Endothelial cell of umbilical vein (primary cell): ENCODE measurements at regions not wholly inside any gene's neighbourhood (a gene's known extent, or its start where the extent isn't known, plus 50 kb on each side); places are given as distances from the start of the nearest gene placed in this dataset.

ENCODE experiments used
- BruUV-seq: library from RNA; stranded (reverse); fragments of 400-500 nt; replicated peaks from 2 replicates; lab custom pipeline; 2021; lab: Mats Ljungman, UMichigan
- CTCF ChIA-PET: fragments of 300-600, 350-600 bp; sonication (Branson Sonifier 250); formaldehyde crosslinking; loops from one replicate; lab custom pipeline; 2021; ENCODE audit warnings: antibody characterized with exemption, inconsistent platforms; lab: Charles Lee
- POLR2A ChIA-PET: fragments of 300-600, 350-600 bp; sonication (Branson Sonifier 250); formaldehyde crosslinking; loops from one replicate; lab custom pipeline; 2021; ENCODE audit warnings: antibody characterized with exemption, inconsistent platforms; lab: Charles Lee
- DNase-seq: peaks from one replicate; pipeline ENCODE4 v3.0.0-alpha.2; 2011; ENCODE audit warnings: low read depth, low spot score
- FAIRE-seq: peaks from 2 replicates; lab custom pipeline; 2011; peaks lifted over from hg19 to GRCh38; lab: Jason Lieb, UNC
- H2AFZ ChIP-seq: 2 replicates; pipeline ENCODE4 v1.6.0; 2012; ENCODE audit warnings: low read depth, low read length, control low read depth, inconsistent platforms
- H3K27ac ChIP-seq: 2 replicates; pipeline ENCODE4 v1.5.1; 2011; ENCODE audit warnings: low read depth, mild to moderate bottlenecking, control low read depth, low read length, moderate library complexity; ENCODE audit not compliant: insufficient read depth
- H3K27me3 ChIP-seq, 2 experiments: 2 replicates each; pipeline versions ENCODE4 v1.6.0 to v1.6.1; 2011; ENCODE audit warnings: low read length in 2 of 2, mixed read lengths in 1 of 2; ENCODE audit not compliant: control insufficient read depth in 2 of 2, insufficient read depth in 2 of 2
- H3K36me3 ChIP-seq, 2 experiments: 2 replicates in 1 of 2; 3 replicates in 1 of 2; pipeline ENCODE4 v1.5.1; 2011; ENCODE audit warnings: low read length in 2 of 2, mild to moderate bottlenecking in 1 of 2, moderate library complexity in 1 of 2; ENCODE audit not compliant: control insufficient read depth in 2 of 2, insufficient read depth in 2 of 2; ENCODE audit errors: extremely low read depth in 1 of 2
- H3K4me1 ChIP-seq: 3 replicates; pipeline ENCODE4 v1.5.1; 2011; ENCODE audit warnings: mild to moderate bottlenecking, low read length; ENCODE audit not compliant: control insufficient read depth, insufficient read depth; ENCODE audit errors: extremely low read depth
- H3K4me2 ChIP-seq: 2 replicates; pipeline ENCODE4 v1.6.1; 2011; ENCODE audit warnings: low read length, control low read depth, mixed read lengths; ENCODE audit not compliant: insufficient read depth
- H3K4me3 ChIP-seq, 3 experiments: fragments of 200-600 bp in 1 of 3; sonication (generic), shearing (Covaris generic) in 1 of 3; replicated peaks in 1 of 3; 2 replicates each; pipeline ENCODE4 v1.5.1; 2011 to 2016; ENCODE audit warnings: control low read depth in 3 of 3, low read length in 3 of 3, mild to moderate bottlenecking in 2 of 3, inconsistent platforms in 1 of 3, low read depth in 1 of 3, moderate library complexity in 1 of 3; ENCODE audit not compliant: insufficient read depth in 1 of 3
- H3K79me2 ChIP-seq: 2 replicates; pipeline ENCODE4 v1.6.0; 2012; ENCODE audit warnings: low read length, inconsistent platforms; ENCODE audit not compliant: control insufficient read depth, insufficient read depth
- H3K9ac ChIP-seq: replicated peaks from 2 replicates; pipeline ENCODE3; 2011; ENCODE audit warnings: low read length, control low read depth; ENCODE audit not compliant: insufficient read depth; ENCODE audit errors: extremely low read depth
- H3K9me1 ChIP-seq: replicated peaks from 3 replicates; pipeline ENCODE4 v1.6.0; 2011; ENCODE audit warnings: mild to moderate bottlenecking, low read length; ENCODE audit not compliant: control insufficient read depth, insufficient read depth; ENCODE audit errors: extremely low read depth
- H3K9me3 ChIP-seq: replicated peaks from 2 replicates; pipeline ENCODE4 v1.5.1; 2012; ENCODE audit warnings: low read length, inconsistent platforms; ENCODE audit not compliant: control insufficient read depth, insufficient read depth
- H4K20me1 ChIP-seq: replicated peaks from 2 replicates; pipeline ENCODE3; 2011; ENCODE audit warnings: mild to moderate bottlenecking, low read length; ENCODE audit not compliant: control insufficient read depth, insufficient read depth; ENCODE audit errors: extremely low read depth
- CTCF ChIP-seq, 2 donors: IDR thresholded peaks; 1 replicate in 1 of 2; 2 replicates in 1 of 2; pipeline ENCODE4 v1.5.1; 2011; ENCODE audit warnings: low read length in 2 of 2, mild to moderate bottlenecking in 2 of 2, moderate library complexity in 2 of 2, control low read depth in 1 of 2, inconsistent platforms in 1 of 2, low read depth in 1 of 2; ENCODE audit not compliant: insufficient read depth in 1 of 2; ENCODE audit errors: extremely low read depth in 1 of 2
- EZH2 ChIP-seq: IDR thresholded peaks from 2 replicates; pipeline ENCODE4 v1.6.1; 2012; ENCODE audit warnings: borderline replicate concordance, low read depth, mild to moderate bottlenecking, moderate library complexity, low read length, inconsistent platforms; ENCODE audit not compliant: severe bottlenecking
- FOS ChIP-seq: IDR thresholded peaks from 2 replicates; pipeline ENCODE4 v1.6.1; 2011; ENCODE audit warnings: mild to moderate bottlenecking, low read length, moderate library complexity, borderline replicate concordance; ENCODE audit not compliant: insufficient read depth
- GATA2 ChIP-seq: IDR thresholded peaks from 2 replicates; pipeline ENCODE4 v1.7.0; 2011; ENCODE audit warnings: low read depth, mild to moderate bottlenecking, moderate library complexity, mixed read lengths, low read length; ENCODE audit not compliant: insufficient read length, insufficient read depth
- JUN ChIP-seq: IDR thresholded peaks from 2 replicates; pipeline ENCODE4 v1.6.1; 2011; ENCODE audit warnings: borderline replicate concordance, low read depth; ENCODE audit not compliant: insufficient read length, insufficient read depth
- MAX ChIP-seq: IDR thresholded peaks from 2 replicates; pipeline ENCODE4 v1.6.1; 2011; ENCODE audit not compliant: insufficient read depth, insufficient read length
- MYC ChIP-seq: IDR thresholded peaks from one replicate; pipeline ENCODE4 v1.6.1; 2011; ENCODE audit warnings: mild to moderate bottlenecking, low read depth, low read length
- POLR2A ChIP-seq: IDR thresholded peaks from 2 replicates; pipeline ENCODE4 v1.6.1; 2012; ENCODE audit warnings: low read depth, mild to moderate bottlenecking, control low read depth, low read length
- POLR2AphosphoS5 ChIP-seq: IDR thresholded peaks from 2 replicates; pipeline ENCODE4 v1.6.1; 2012; ENCODE audit warnings: low read depth, mild to moderate bottlenecking, control low read depth, low read length, moderate library complexity; ENCODE audit not compliant: insufficient read depth
- dilution Hi-C: fragments of 300-500 bp; cut with MboI; formaldehyde crosslinking; loops from one replicate; pipeline ENCODE4 v1.15.0; 2019; ENCODE audit warnings: low sequenced_read_pairs; ENCODE audit not compliant: extremely low pct_ligation_motif_present
- intact Hi-C: fragments of 100-400 bp; cut with micrococcal nuclease; formaldehyde crosslinking; loops from one replicate; pipeline ENCODE4 v1.10.0; 2022

GRCh38 chr3:104349836-104350235, 1016.9 kb upstream of the ALCAM start:
- Histone ChIP-seq H3K9me1 (no peaks in the 10 kb centered on the region), H3K4me2 (no peak overlapping the region), H3K36me3 (no peaks in the 10 kb centered on the region), H3K9me3 (no peaks in the 10 kb centered on the region), H3K79me2 (no peaks in the 10 kb centered on the region), H3K27ac (no peak overlapping the region), H3K27me3 (no peaks in the 10 kb centered on the region), H4K20me1 (no peaks in the 10 kb centered on the region), H3K4me1 (no peaks in the 10 kb centered on the region), H3K4me3 (no peak overlapping the region), H2AFZ (no peak overlapping the region), H3K9ac (no peak overlapping the region)
- TF ChIP-seq MAX (no peak), CTCF (IDR thresholded peaks at IDR 0.05; ENCODE audit: extremely low read depth in 1 of 2, insufficient read depth in 1 of 2, low read depth in 1 of 2, low read length in 2 of 2) (no peak), GATA2 (no peak), MYC (no peak), EZH2 (no peak), JUN (no peak), POLR2A (no peak), POLR2AphosphoS5 (no peak), FOS (no peak)
- BruUV-seq, result no TSS peak
- DNase-seq (no peak), FAIRE-seq (no peak)
- CTCF ChIA-PET, result no interaction called here
- dilution Hi-C loops, result no loop called here
- intact Hi-C loops, result no loop called here
- POLR2A ChIA-PET, result no interaction called here
